Spleen (tissue), 11 donors: ENCODE measurements at regions not wholly inside any gene's neighbourhood (a gene's known extent, or its start where the extent isn't known, plus 50 kb on each side); places are given as distances from the start of the nearest gene placed in this dataset.

Experiments used
- DNase-seq: peaks from one replicate; pipeline ENCODE4 v3.0.0-alpha.2; 2020
- H3K27ac ChIP-seq, 8 donors: fragments of 200-600 bp; sonication (generic) in 7 of 8; 1 replicate in 4 of 8; 2 replicates in 4 of 8; pipeline versions ENCODE4 v1.5.0 to v1.8.0; 2016 to 2021; ENCODE audit warnings: inconsistent platforms in 4 of 8, mild to moderate bottlenecking in 4 of 8, moderate library complexity in 1 of 8
- H3K27me3 ChIP-seq, 7 donors: fragments of 200-600 bp; sonication (generic) in 6 of 7; replicated peaks in 1 of 7; 1 replicate in 4 of 7; 2 replicates in 3 of 7; pipeline versions ENCODE4 v1.5.0 to v1.8.0; 2016 to 2021; ENCODE audit warnings: inconsistent platforms in 3 of 7, mild to moderate bottlenecking in 1 of 7
- H3K36me3 ChIP-seq, 6 donors: fragments of 200-600 bp; sonication (generic) in 5 of 6; 1 replicate in 4 of 6; 2 replicates in 2 of 6; pipeline versions ENCODE4 v1.5.0 to v1.8.0; 2016 to 2021; ENCODE audit warnings: inconsistent platforms in 2 of 6
- H3K4me1 ChIP-seq, 6 donors: fragments of 200-600 bp; sonication (generic) in 5 of 6; 1 replicate in 3 of 6; 2 replicates in 3 of 6; pipeline versions ENCODE4 v1.5.0 to v1.8.0; 2016 to 2021; ENCODE audit warnings: inconsistent platforms in 3 of 6
- H3K4me3 ChIP-seq, 8 donors: fragments of 200-600 bp; sonication (generic) in 7 of 8; 1 replicate in 4 of 8; 2 replicates in 4 of 8; pipeline versions ENCODE4 v1.5.0 to v1.8.0; 2016 to 2021; ENCODE audit warnings: inconsistent platforms in 4 of 8, mild to moderate bottlenecking in 4 of 8, moderate library complexity in 2 of 8
- H3K9me3 ChIP-seq, 8 donors: fragments of 200-600 bp; sonication (generic) in 7 of 8; 1 replicate in 4 of 8; 2 replicates in 4 of 8; pipeline versions ENCODE4 v1.5.0 to v1.8.0; 2016 to 2021; ENCODE audit warnings: inconsistent platforms in 4 of 8
- CTCF ChIP-seq, 11 experiments: fragments of 200-600 bp in 7 of 11; fragments of 450-650 bp in 4 of 11; sonication (generic) in 4 of 11; IDR thresholded peaks in 8 of 11; conservative IDR thresholded peaks in 3 of 11; 1 replicate in 7 of 11; 2 replicates in 4 of 11; pipeline versions ENCODE4 v1.4.0 to v1.8.0; 2016 to 2021; ENCODE audit warnings: antibody characterized with exemption in 11 of 11, inconsistent platforms in 4 of 11, mild to moderate bottlenecking in 1 of 11
- POLR2A ChIP-seq, 3 donors: fragments of 450-650 bp; IDR thresholded peaks; one replicate each; pipeline ENCODE4 v1.5.1; 2017; ENCODE audit warnings: antibody characterized with exemption in 3 of 3, mild to moderate bottlenecking in 1 of 3
- POLR2AphosphoS5 ChIP-seq, 3 donors: sonication (generic); formaldehyde crosslinking; IDR thresholded peaks; one replicate each; pipeline ENCODE4 v1.5.1; 2017; ENCODE audit warnings: antibody characterized with exemption in 3 of 3
- WGBS, 5 donors: extraction: QIAGEN DNeasy Blood & Tissue Kit in 3 of 5; methylation state at CpG; one replicate each; pipeline versions ENCODE4 v1.1.5 to v1.1.7; 2013 to 2018; 5-methylcytosine and 5-hydroxymethylcytosine counted together
- intact Hi-C: fragments of 100-400 bp; cut with DNase I; formaldehyde crosslinking; loops from one replicate; pipeline ENCODE4 v1.15.0; 2023; ENCODE audit warnings: low total_unique reads
- donor health status: healthy with polysubstance abuse.
- donor health status: DM: no; HTN: no; CAD: no; lungs with moderate emphysema.
- donor health status: DM: no; HTN: no; CAD: no.
- donor health status: Bipolar disorder and iron deficiency.
- donor health status: healthy.
- donor health status: DM: no; HTN: no; CAD: no.
- donor health status: DM: yes; HTN: yes; CAD: no.

DNA sequence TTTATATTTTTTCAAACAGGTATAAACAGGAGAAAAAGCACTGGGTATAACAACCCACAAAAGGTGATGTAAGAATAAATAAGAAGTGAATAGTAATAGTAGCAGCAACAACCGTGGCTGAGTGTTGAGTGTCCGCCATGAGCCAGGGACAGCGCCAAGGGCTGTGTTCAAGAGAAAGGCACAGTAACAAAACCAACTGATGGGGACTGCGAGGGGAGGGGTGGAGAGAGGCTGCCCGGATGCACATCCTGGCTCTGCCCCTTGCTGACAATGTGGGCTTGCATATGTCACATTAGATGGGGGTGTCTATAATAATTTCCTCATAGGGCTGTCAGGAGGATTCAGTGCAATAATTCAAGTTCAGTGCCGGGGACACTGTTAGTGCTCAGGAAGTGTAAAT, 912.4 kb downstream of the VRK1 start:
- intact Hi-C loops: no loop called here
- DNase-seq: peak; percentile 83
- Histone ChIP-seq H3K36me3 (no peaks in the 10 kb centered on the region), H3K4me3 (no peak overlapping the region), H3K9me3 (no peaks in the 10 kb centered on the region), H3K27ac (peak overlapping the region in 3 of 8 donors; percentile 78 to 87 (median 79)), H3K27me3 (no peaks in the 10 kb centered on the region), H3K4me1 (peaks cover 0 to 54% (median 13%) of the 10 kb centered on the region in 6 donors)
- TF ChIP-seq CTCF (IDR thresholded peaks at IDR 0.05 in 8 of 11, conservative IDR thresholded peaks at IDR 0.05 in 3 of 11): no peak
- WGBS, 5 donors: 60 to 75% (median 64%) methylated on average over 6 of the region's 6 CpGs

- TF ChIP-seq CTCF (IDR thresholded peaks at IDR 0.05 in 8 of 11, conservative IDR thresholded peaks at IDR 0.05 in 3 of 11): no peak
- TF ChIP-seq POLR2A (IDR thresholded peaks at IDR 0.05): no peak
- no peak for TF ChIP-seq POLR2AphosphoS5 (IDR thresholded peaks at IDR 0.05)
- Histone ChIP-seq H3K4me1 (peaks cover 0 to 42% (median 12%) of the 10 kb centered on the region in 6 donors), H3K36me3 (no peaks in the 10 kb centered on the region), H3K9me3 (no peaks in the 10 kb centered on the region), H3K27ac (peak overlapping the region in 1 of 8 donors; percentile 39), H3K27me3 (no peaks in the 10 kb centered on the region), H3K4me3 (no peak overlapping the region)
- DNase-seq: no peak
- intact Hi-C loops: no loop called here
- WGBS, 5 donors: 84 to 91% (median 89%) methylated on average over 2 of the region's 2 CpGs
These were observed 913.5 kb downstream of the VRK1 start for GRCh38 chr14:97710726-97711125.

DNA sequence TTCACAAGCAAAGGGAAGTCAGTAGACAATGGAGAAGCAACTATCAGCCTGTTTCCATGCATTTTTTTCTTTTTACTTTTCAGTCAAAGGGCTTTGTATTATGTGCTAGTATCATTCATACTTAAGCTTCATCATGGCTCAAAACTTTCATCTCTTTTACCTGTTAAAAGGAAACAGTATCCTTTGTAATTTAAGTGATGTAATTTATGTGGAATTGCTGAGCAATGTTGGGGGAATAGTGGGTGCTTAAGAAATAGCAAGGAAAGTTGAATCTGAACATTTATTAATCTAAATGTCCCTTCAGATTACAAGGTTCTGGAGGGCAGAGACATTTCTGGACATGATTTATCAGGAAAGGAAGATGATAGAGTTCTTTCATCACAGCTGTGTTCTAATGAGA, 915.3 kb downstream of the VRK1 start:
- DNase-seq: no peak
- peaks cover 0 to 26% (median 2%) of the 10 kb centered on the region in 6 donors for H3K4me1 ChIP-seq
- intact Hi-C loops: no loop called here
- H3K27me3 ChIP-seq: no peaks in the 10 kb centered on the region
- no peaks in the 10 kb centered on the region for H3K9me3 ChIP-seq
- no peak for TF ChIP-seq POLR2AphosphoS5 (IDR thresholded peaks at IDR 0.05)
- no peak for TF ChIP-seq CTCF (IDR thresholded peaks at IDR 0.05 in 8 of 11, conservative IDR thresholded peaks at IDR 0.05 in 3 of 11)
- no peak for TF ChIP-seq POLR2A (IDR thresholded peaks at IDR 0.05)
- no peak overlapping the region for H3K27ac ChIP-seq
- no peaks in the 10 kb centered on the region for H3K36me3 ChIP-seq
- H3K4me3 ChIP-seq: no peak overlapping the region

DNA sequence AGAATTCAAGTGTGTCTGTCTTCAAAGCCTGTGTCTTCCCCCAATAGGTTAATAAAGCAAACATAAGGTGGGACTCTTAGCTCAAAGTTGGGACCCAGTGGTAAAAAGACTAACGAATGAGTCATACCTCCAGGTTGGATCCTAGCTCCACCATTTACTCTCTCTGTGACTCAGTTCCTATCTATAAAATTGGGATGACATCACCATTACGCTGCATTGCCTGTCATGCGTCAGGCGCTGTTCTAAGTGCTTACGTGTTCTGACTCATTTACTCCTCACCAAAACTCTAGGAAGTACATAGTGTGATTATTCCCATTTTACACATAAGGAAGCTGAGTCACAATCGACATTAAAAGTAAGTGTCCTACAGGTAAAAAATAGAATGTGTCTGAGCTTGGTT, 915.8 kb downstream of the VRK1 start:
- Histone ChIP-seq H3K27ac (no peak overlapping the region), H3K36me3 (no peaks in the 10 kb centered on the region), H3K9me3 (no peaks in the 10 kb centered on the region), H3K27me3 (no peaks in the 10 kb centered on the region), H3K4me1 (peaks cover 0 to 21% (median 0%) of the 10 kb centered on the region in 6 donors), H3K4me3 (no peak overlapping the region)
- no peak for DNase-seq
- intact Hi-C loops: no loop called here
- no peak for TF ChIP-seq POLR2A (IDR thresholded peaks at IDR 0.05)
- TF ChIP-seq CTCF (IDR thresholded peaks at IDR 0.05 in 8 of 11, conservative IDR thresholded peaks at IDR 0.05 in 3 of 11): no peak
- 83 to 92% (median 89%) methylated on average over 6 of the region's 6 CpGs for WGBS, 5 donors
